HG03039 (cell line): ENCODE measurements at regions not wholly inside any gene's neighbourhood (a gene's known extent, or its start where the extent isn't known, plus 50 kb on each side); places are given as distances from the start of the nearest gene placed in this dataset.

Experiments
- ATAC-seq: cut with Tn5 transposase; IDR thresholded peaks from one replicate; pipeline ENCODE4 v1.9.1; 2021; ENCODE audit warnings: mild to moderate bottlenecking, moderate library complexity; ENCODE audit not compliant: unreplicated experiment

DNA sequence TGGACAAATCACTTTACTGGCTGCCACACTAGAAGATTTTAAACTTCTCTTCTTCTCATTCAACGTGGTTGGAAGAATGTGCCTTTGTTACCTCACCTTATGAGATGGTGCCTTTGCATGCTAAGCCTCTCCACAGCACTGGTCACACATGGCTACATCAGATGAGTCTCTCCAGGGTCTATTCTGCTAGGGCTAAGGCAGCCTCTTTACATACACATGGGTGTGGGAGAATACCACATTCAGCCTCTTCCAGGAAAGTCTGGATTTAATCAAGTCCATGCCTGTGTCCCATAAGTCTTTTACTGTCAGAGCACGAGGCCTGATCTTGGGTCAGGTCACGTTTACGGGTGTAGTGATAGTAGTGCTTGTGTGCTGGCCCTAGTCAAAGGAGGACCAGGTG is 701.5 kb downstream of the SORCS3 start:
- no peak for ATAC-seq

DNA sequence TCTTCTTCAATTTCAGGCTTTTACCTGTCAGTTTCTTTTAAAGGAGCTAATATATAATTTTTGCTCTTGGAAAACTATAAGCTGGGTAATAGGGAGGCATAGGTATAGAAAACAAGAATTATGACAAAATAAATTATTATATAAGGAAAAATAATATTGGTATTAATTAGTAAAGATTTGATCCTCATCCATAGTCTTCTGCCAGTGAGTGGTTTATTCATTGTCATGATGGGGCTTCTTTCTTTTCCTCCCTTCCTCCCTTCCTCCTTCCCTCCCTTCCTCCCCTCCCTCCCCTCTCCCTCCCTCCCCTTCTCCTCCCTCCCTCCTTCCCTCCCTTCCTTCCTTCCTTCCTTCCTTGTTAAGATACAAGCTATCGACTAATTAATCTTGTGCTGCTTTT is 698.6 kb downstream of the SORCS3 start:
- no peak for ATAC-seq

- no peak for ATAC-seq
Measured at GRCh38 chr10:105328503-105329133, 687.5 kb downstream of the SORCS3 start.
